HCT116 (cell line): ENCODE measurements at regions not wholly inside any gene's neighbourhood (a gene's known extent, or its start where the extent isn't known, plus 50 kb on each side); places are given as distances from the start of the nearest gene placed in this dataset.

Experiments used
- ATAC-seq: fragments of 200-7000 bp; cut with Tn5 transposase; 2 replicates; pipeline ENCODE4 v1.9.1; 2020; ENCODE audit warnings: mild to moderate bottlenecking, moderate library complexity
- BruUV-seq: library from RNA; stranded (reverse); fragments of 400-500 nt; replicated peaks from 2 replicates; lab custom pipeline; 2021; lab: Mats Ljungman, UMichigan
- CTCF ChIA-PET: fragments of 300-600 bp; sonication (Branson Sonifier 250); formaldehyde crosslinking; loops from one replicate; lab custom pipeline; 2021; ENCODE audit warnings: antibody characterized with exemption; lab: Charles Lee
- POLR2A ChIA-PET: fragments of 300-600, 350-600 bp; sonication (Branson Sonifier 250); formaldehyde crosslinking; loops from one replicate; lab custom pipeline; 2021; ENCODE audit warnings: antibody characterized with exemption; lab: Charles Lee
- RAD21 ChIA-PET, 2 experiments: fragments of 300-600 bp; sonication (Branson Sonifier 250); formaldehyde crosslinking; loops; one replicate each; lab custom pipeline; 2023; ENCODE audit warnings: low total read pairs in 2 of 2; ENCODE audit not compliant: uncharacterized antibody in 2 of 2, unreplicated experiment in 2 of 2, low non-redundant PET in 1 of 2; lab: Charles Lee
- DNase-seq: peaks from one replicate; pipeline ENCODE4 v3.0.0-alpha.2; 2010; ENCODE audit warnings: low read depth, low spot score
- H2AFZ ChIP-seq: fragments of 200-600 bp; shearing (Covaris generic), sonication (generic); 2 replicates; pipeline ENCODE4 v1.6.1; 2017; ENCODE audit warnings: low read depth, mixed run types, mixed read lengths, antibody characterized with exemption, low read length; ENCODE audit not compliant: poor library complexity, severe bottlenecking
- H3K27ac ChIP-seq: 2 replicates; pipeline ENCODE4 v1.5.1; 2012; ENCODE audit warnings: low read depth, low read length
- H3K27me3 ChIP-seq: fragments of 200-600 bp; sonication (generic); 2 replicates; pipeline ENCODE4 v1.6.1; 2016; ENCODE audit warnings: mixed run types, low read length, mixed read lengths; ENCODE audit not compliant: insufficient read depth
- H3K36me3 ChIP-seq, 2 experiments: fragments of 200-500 bp in 1 of 2; fragments of 200-600 bp in 1 of 2; sonication (Bioruptor generic) in 1 of 2; sonication (generic) in 1 of 2; 2 replicates each; pipeline versions ENCODE4 v1.5.1 to v1.6.1; 2014 to 2016; ENCODE audit warnings: low read length in 2 of 2, inconsistent platforms in 1 of 2, mixed read lengths in 1 of 2, mixed run types in 1 of 2; ENCODE audit not compliant: insufficient read depth in 2 of 2, control insufficient read depth in 1 of 2
- H3K4me1 ChIP-seq, 2 experiments: fragments of 200-600 bp in 1 of 2; sonication (generic) in 1 of 2; 2 replicates each; pipeline versions ENCODE4 v1.5.1 to v1.6.1; 2012 to 2017; ENCODE audit warnings: low read length in 2 of 2, inconsistent platforms in 1 of 2, mild to moderate bottlenecking in 1 of 2, mixed read lengths in 1 of 2, mixed run types in 1 of 2, moderate library complexity in 1 of 2; ENCODE audit not compliant: insufficient read depth in 2 of 2, control insufficient read depth in 1 of 2
- H3K4me2 ChIP-seq: fragments of 200-600 bp; sonication (generic); 2 replicates; pipeline ENCODE4 v1.6.1; 2017; ENCODE audit warnings: mixed run types, low read length, mixed read lengths
- H3K4me3 ChIP-seq, 2 experiments: fragments of 200-600 bp in 1 of 2; sonication (generic) in 1 of 2; replicated peaks in 1 of 2; 2 replicates each; pipeline ENCODE4 v1.5.1; 2011 to 2016; ENCODE audit warnings: low read length in 2 of 2, control low read depth in 1 of 2, low read depth in 1 of 2, mild to moderate bottlenecking in 1 of 2, mixed read lengths in 1 of 2, mixed run types in 1 of 2
- H3K79me2 ChIP-seq: fragments of 200-600 bp; sonication (generic); 2 replicates; pipeline ENCODE4 v1.6.1; 2017; ENCODE audit warnings: mild to moderate bottlenecking, mixed run types, low read length, moderate library complexity, mixed read lengths; ENCODE audit not compliant: insufficient read depth
- H3K9ac ChIP-seq: fragments of 200-600 bp; sonication (generic); 2 replicates; pipeline ENCODE4 v1.6.1; 2016; ENCODE audit warnings: low read length, mixed read lengths
- H3K9me2 ChIP-seq: fragments of 200-600 bp; sonication (generic), shearing (Covaris generic); 2 replicates; pipeline ENCODE4 v1.6.1; 2017; ENCODE audit warnings: mixed run types, mild to moderate bottlenecking, moderate library complexity; ENCODE audit not compliant: insufficient read depth
- H3K9me3 ChIP-seq, 2 experiments: fragments of 200-500 bp in 1 of 2; fragments of 200-600 bp in 1 of 2; sonication (Bioruptor generic) in 1 of 2; sonication (generic) in 1 of 2; 2 replicates each; pipeline ENCODE4 v1.6.1; 2014 to 2017; ENCODE audit warnings: low read length in 2 of 2, mixed read lengths in 2 of 2, inconsistent platforms in 1 of 2, low read depth in 1 of 2, mild to moderate bottlenecking in 1 of 2, mixed run types in 1 of 2, moderate library complexity in 1 of 2; ENCODE audit not compliant: control insufficient read depth in 1 of 2, insufficient read depth in 1 of 2
- H4K20me1 ChIP-seq: fragments of 200-600 bp; sonication (generic), shearing (Covaris generic); 2 replicates; pipeline ENCODE4 v1.6.1; 2017; ENCODE audit warnings: mixed run types, mild to moderate bottlenecking, moderate library complexity; ENCODE audit not compliant: insufficient read depth
- ATF3 ChIP-seq: IDR thresholded peaks from 2 replicates; pipeline ENCODE4 v1.6.1; 2012
- CEBPB ChIP-seq: IDR thresholded peaks from 2 replicates; pipeline ENCODE4 v1.6.1; 2012; ENCODE audit warnings: low read depth
- EGR1 ChIP-seq: IDR thresholded peaks from 2 replicates; pipeline ENCODE4 v1.6.1; 2012; ENCODE audit warnings: low read depth
- ELF1 ChIP-seq: IDR thresholded peaks from 2 replicates; pipeline ENCODE4 v1.6.1; 2012; ENCODE audit warnings: low read depth, borderline replicate concordance
- EZH2 ChIP-seq: fragments of 200-600 bp; sonication (generic); IDR thresholded peaks from 2 replicates; pipeline ENCODE4 v1.6.1; 2017; ENCODE audit warnings: antibody characterized with exemption, mixed run types
- EZH2phosphoT487 ChIP-seq: fragments of 200-600 bp; IDR thresholded peaks from 2 replicates; pipeline ENCODE4 v1.6.1; 2018; ENCODE audit warnings: antibody characterized with exemption, borderline replicate concordance
- FOSL1 ChIP-seq: IDR thresholded peaks from 2 replicates; pipeline ENCODE4 v1.6.1; 2012; ENCODE audit warnings: low read depth
- MAX ChIP-seq: IDR thresholded peaks from 2 replicates; pipeline ENCODE4 v1.6.1; 2012
- POLR2AphosphoS5 ChIP-seq: IDR thresholded peaks from 2 replicates; pipeline ENCODE4 v1.6.1; 2011; ENCODE audit warnings: mild to moderate bottlenecking, low read depth, low read length, moderate library complexity
- SRF ChIP-seq: IDR thresholded peaks from 2 replicates; pipeline ENCODE4 v1.6.1; 2012; ENCODE audit warnings: low read depth
- TCF7L2 ChIP-seq: IDR thresholded peaks from 2 replicates; pipeline ENCODE4 v1.7.0; 2011; ENCODE audit warnings: borderline replicate concordance, inconsistent platforms; ENCODE audit not compliant: insufficient read depth, insufficient read length; ENCODE audit errors: extremely low read depth
- YY1 ChIP-seq: IDR thresholded peaks from 2 replicates; pipeline ENCODE4 v1.6.1; 2011; ENCODE audit warnings: low read length, low read depth, moderate library complexity, mild to moderate bottlenecking; ENCODE audit not compliant: insufficient replicate concordance; ENCODE audit errors: extremely low read depth
- ZNF274 ChIP-seq: fragments of 200-500 bp; sonication (Bioruptor generic); IDR thresholded peaks from 2 replicates; pipeline ENCODE4 v1.6.1; 2014; ENCODE audit warnings: mild to moderate bottlenecking, low read depth, low read length, inconsistent platforms
- intact Hi-C: fragments of 100-400 bp; cut with micrococcal nuclease; formaldehyde crosslinking; loops from 2 replicates; pipeline ENCODE4 v1.10.0; 2022
- TF ChIP-seq, protein P1 (sequence below): IDR thresholded peaks from 2 replicates; pipeline ENCODE4 v1.6.1; 2012; ENCODE audit warnings: low read depth

DNA sequence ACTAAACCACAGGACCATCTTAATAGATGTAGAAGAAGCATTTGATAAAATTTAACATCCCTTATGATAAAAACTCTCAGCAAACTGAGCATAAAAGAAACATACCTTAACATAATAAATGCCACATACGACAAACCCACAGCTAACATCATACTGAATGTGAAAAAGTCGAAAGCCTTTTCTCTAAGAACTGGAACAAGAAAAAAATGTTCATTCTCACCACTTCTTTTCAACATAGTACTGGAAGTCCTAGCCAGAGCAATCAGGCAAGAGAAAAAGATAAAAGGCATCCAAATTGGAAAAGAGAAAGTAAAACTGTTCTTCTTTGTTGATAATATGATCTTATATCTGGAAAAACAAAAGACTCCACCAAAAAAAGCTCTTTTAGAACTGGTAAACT, 134.2 kb downstream of the RPL22L1 start:
- Histone ChIP-seq H3K4me1 (peaks cover 0 to 2% of the 10 kb centered on the region in 2 experiments; a peak in 2 of 4 replicates), H3K27ac (no peak overlapping the region), H3K9me2 (no peaks in the 10 kb centered on the region), H3K27me3 (no peaks in the 10 kb centered on the region), H3K79me2 (no peaks in the 10 kb centered on the region), H2AFZ (no peak overlapping the region), H4K20me1 (no peaks in the 10 kb centered on the region), H3K4me2 (no peak overlapping the region), H3K9me3 (no peaks in the 10 kb centered on the region), H3K36me3 (no peaks in the 10 kb centered on the region), H3K9ac (no peak overlapping the region), H3K4me3 (no peak overlapping the region)
- BruUV-seq: no TSS peak
- RAD21 ChIA-PET: no interaction called here
- CTCF ChIA-PET: no interaction called here
- POLR2A ChIA-PET: no interaction called here
- no peak for TF ChIP-seq POLR2AphosphoS5
- no peak for TF ChIP-seq EGR1
- TF ChIP-seq ATF3: no peak
- no peak for TF ChIP-seq TCF7L2
- no peak for TF ChIP-seq CEBPB
- TF ChIP-seq YY1: no peak
- DNase-seq: no peak
- no peak for ATAC-seq
- intact Hi-C loops: no loop called here

DNA sequence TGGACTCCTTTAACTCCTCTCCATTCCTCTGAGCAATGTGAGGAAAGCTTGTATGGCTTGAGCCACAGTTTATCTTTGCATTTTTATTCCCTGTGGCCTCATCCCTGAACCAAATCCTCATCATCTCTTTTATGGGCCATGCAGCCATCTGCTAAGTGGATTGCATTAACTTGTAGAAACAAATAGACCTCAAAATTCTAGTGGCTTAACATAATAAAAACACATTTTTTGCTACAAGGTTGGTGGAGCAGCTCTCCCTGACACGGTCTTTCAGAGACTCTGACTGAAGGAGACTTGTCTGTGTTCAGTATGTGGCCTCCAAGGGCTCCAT, 135.3 kb downstream of the RPL22L1 start:
- H3K4me3 ChIP-seq: no peak overlapping the region

More for the DNA sequence above, 135.3 kb downstream of the RPL22L1 start:
- ChIA-PET POLR2A (no interaction called here), RAD21 (no interaction called here), CTCF (interaction anchor here (1.1 kb wide), 1 partner anchor 321 kb away, joined by 3 read pairs; no protein-coding TSS in a partner anchor)
- no peak overlapping the region for H3K4me2 ChIP-seq
- DNase-seq: no peak
- H3K27me3 ChIP-seq: no peaks in the 10 kb centered on the region
- intact Hi-C loops: no loop called here
- BruUV-seq: no TSS peak
- no peaks in the 10 kb centered on the region for H3K79me2 ChIP-seq
- no peak overlapping the region for H3K27ac ChIP-seq
- H3K9ac ChIP-seq: no peak overlapping the region
- H3K36me3 ChIP-seq: no peaks in the 10 kb centered on the region
- no peaks in the 10 kb centered on the region for H3K9me2 ChIP-seq
- TF ChIP-seq TCF7L2 (no peak), EZH2phosphoT487 (no peak), SRF (no peak), CEBPB (no peak), ZNF274 (no peak), ELF1 (no peak), EZH2 (no peak), FOSL1 (no peak), MAX (no peak), POLR2AphosphoS5 (no peak), ATF3 (no peak)
- TF ChIP-seq, protein P1, sequence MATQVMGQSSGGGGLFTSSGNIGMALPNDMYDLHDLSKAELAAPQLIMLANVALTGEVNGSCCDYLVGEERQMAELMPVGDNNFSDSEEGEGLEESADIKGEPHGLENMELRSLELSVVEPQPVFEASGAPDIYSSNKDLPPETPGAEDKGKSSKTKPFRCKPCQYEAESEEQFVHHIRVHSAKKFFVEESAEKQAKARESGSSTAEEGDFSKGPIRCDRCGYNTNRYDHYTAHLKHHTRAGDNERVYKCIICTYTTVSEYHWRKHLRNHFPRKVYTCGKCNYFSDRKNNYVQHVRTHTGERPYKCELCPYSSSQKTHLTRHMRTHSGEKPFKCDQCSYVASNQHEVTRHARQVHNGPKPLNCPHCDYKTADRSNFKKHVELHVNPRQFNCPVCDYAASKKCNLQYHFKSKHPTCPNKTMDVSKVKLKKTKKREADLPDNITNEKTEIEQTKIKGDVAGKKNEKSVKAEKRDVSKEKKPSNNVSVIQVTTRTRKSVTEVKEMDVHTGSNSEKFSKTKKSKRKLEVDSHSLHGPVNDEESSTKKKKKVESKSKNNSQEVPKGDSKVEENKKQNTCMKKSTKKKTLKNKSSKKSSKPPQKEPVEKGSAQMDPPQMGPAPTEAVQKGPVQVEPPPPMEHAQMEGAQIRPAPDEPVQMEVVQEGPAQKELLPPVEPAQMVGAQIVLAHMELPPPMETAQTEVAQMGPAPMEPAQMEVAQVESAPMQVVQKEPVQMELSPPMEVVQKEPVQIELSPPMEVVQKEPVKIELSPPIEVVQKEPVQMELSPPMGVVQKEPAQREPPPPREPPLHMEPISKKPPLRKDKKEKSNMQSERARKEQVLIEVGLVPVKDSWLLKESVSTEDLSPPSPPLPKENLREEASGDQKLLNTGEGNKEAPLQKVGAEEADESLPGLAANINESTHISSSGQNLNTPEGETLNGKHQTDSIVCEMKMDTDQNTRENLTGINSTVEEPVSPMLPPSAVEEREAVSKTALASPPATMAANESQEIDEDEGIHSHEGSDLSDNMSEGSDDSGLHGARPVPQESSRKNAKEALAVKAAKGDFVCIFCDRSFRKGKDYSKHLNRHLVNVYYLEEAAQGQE: no peak
- H3K4me1 ChIP-seq: no peaks in the 10 kb centered on the region
- no peaks in the 10 kb centered on the region for H4K20me1 ChIP-seq
- no peaks in the 10 kb centered on the region for H3K9me3 ChIP-seq
- ATAC-seq: no peak
- H2AFZ ChIP-seq: no peak overlapping the region
